Thymus (tissue), 11 donors: ENCODE measurements at regions not wholly inside any gene's neighbourhood (a gene's known extent, or its start where the extent isn't known, plus 50 kb on each side); places are given as distances from the start of the nearest gene placed in this dataset.

Experiments
- DNase-seq, 9 donors: peaks; one replicate each; pipeline ENCODE4 v3.0.0-alpha.2; 2013; ENCODE audit warnings: low spot score in 9 of 9, low read depth in 6 of 9, missing footprints in 1 of 9
- H3K27ac ChIP-seq, 2 donors: one replicate each; pipeline ENCODE4 v1.5.1; 2013; ENCODE audit warnings: control low read depth in 1 of 2, low read depth in 1 of 2, low read length in 1 of 2, mild to moderate bottlenecking in 1 of 2, moderate library complexity in 1 of 2
- H3K27me3 ChIP-seq, 2 donors: one replicate each; pipeline ENCODE4 v1.5.1; 2013; ENCODE audit warnings: low read length in 1 of 2; ENCODE audit not compliant: control insufficient read depth in 2 of 2, insufficient read depth in 1 of 2
- H3K36me3 ChIP-seq, 2 donors: one replicate each; pipeline ENCODE4 v1.5.1; 2013; ENCODE audit warnings: low read length in 1 of 2, mild to moderate bottlenecking in 1 of 2, moderate library complexity in 1 of 2; ENCODE audit not compliant: control insufficient read depth in 2 of 2, insufficient read depth in 2 of 2
- H3K4me1 ChIP-seq, 2 donors: one replicate each; pipeline ENCODE4 v1.5.1; 2013; ENCODE audit warnings: low read length in 2 of 2; ENCODE audit not compliant: control insufficient read depth in 2 of 2, insufficient read depth in 2 of 2
- H3K4me3 ChIP-seq, 2 donors: one replicate each; pipeline ENCODE4 v1.5.1; 2013; ENCODE audit warnings: low read length in 2 of 2, control low read depth in 1 of 2, mild to moderate bottlenecking in 1 of 2
- H3K9me3 ChIP-seq, 2 donors: one replicate each; pipeline ENCODE4 v1.5.1; 2013; ENCODE audit warnings: low read length in 1 of 2, mild to moderate bottlenecking in 1 of 2; ENCODE audit not compliant: control insufficient read depth in 2 of 2, insufficient read depth in 1 of 2
- WGBS: extraction: QIAGEN DNeasy Blood & Tissue Kit; methylation state at CpG from one replicate; pipeline ENCODE4 v1.1.7; 2013; 5-methylcytosine and 5-hydroxymethylcytosine counted together
- donor health status: healthy.

GRCh38 chr16:11450136-11450535, 104.9 kb downstream of the RMI2 start:
- Histone ChIP-seq H3K27ac (no peak overlapping the region), H3K4me3 (no peak overlapping the region)
- WGBS = 96% methylated on average over 9 of the region's 9 CpGs

GRCh38 chr16:11452298-11452697, 107.0 kb downstream of the RMI2 start:
- H3K27me3 ChIP-seq = no peaks in the 10 kb centered on the region
- no peaks in the 10 kb centered on the region for H3K36me3 ChIP-seq
- no peaks in the 10 kb centered on the region for H3K9me3 ChIP-seq
- no peak for DNase-seq
- no peak overlapping the region for H3K27ac ChIP-seq
- H3K4me1 ChIP-seq = no peaks in the 10 kb centered on the region
- WGBS = 96% methylated on average over 7 of the region's 7 CpGs
- H3K4me3 ChIP-seq = no peak overlapping the region

More at GRCh38 chr16:11450136-11450535, 104.9 kb downstream of the RMI2 start:
- H3K9me3 ChIP-seq = no peaks in the 10 kb centered on the region
- no peaks in the 10 kb centered on the region for H3K4me1 ChIP-seq
- no peaks in the 10 kb centered on the region for H3K36me3 ChIP-seq
- no peak for DNase-seq
- no peaks in the 10 kb centered on the region for H3K27me3 ChIP-seq

DNA sequence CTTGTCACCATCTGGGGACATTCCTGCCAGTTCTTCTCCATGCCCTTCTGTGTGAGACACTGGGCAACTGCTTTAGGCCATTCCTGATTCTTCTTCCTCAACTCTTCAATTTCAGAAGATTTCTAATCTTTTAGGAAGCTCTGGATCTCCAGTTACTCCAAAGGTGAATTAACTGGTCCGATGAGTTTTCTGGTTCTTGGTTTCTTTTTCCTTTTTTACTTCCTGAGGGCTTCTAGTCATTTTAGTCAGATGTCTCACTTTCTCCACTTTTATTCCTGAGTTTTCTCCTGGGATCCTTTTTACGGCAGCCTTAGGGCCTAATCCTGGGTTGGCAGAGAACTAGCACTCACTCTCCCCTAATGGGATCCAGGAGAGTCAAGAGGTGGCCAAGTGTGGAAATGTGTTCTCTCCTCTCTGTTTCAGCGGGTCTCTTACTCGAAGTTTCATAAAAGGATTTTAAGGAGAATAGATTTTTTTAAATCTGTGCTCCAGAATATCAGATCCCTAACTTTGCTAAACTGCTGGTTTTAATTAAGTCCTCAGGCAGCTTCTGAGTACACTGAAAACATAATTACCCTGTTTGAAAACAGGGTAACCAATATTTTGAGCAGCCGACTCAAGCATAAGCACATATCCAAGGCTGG, 107.6 kb downstream of the RMI2 start:
- H3K36me3 ChIP-seq = no peaks in the 10 kb centered on the region
- DNase-seq = no peak
- no peaks in the 10 kb centered on the region for H3K4me1 ChIP-seq
- no peaks in the 10 kb centered on the region for H3K27me3 ChIP-seq
- 91% methylated on average over 5 of the region's 5 CpGs for WGBS
- no peaks in the 10 kb centered on the region for H3K9me3 ChIP-seq
- no peak overlapping the region for H3K27ac ChIP-seq
- no peak overlapping the region for H3K4me3 ChIP-seq

GRCh38 chr16:11456741-11457140, 111.5 kb downstream of the RMI2 start:
- Histone ChIP-seq H3K4me1 (no peaks in the 10 kb centered on the region), H3K36me3 (no peaks in the 10 kb centered on the region), H3K4me3 (no peak overlapping the region), H3K27me3 (no peaks in the 10 kb centered on the region), H3K27ac (no peak overlapping the region), H3K9me3 (no peaks in the 10 kb centered on the region)
- WGBS = 92% methylated on average over 10 of the region's 10 CpGs
- DNase-seq = no peak

GRCh38 chr16:11459722-11460121, 114.5 kb downstream of the RMI2 start:
- Histone ChIP-seq H3K4me3 (no peak overlapping the region), H3K9me3 (no peaks in the 10 kb centered on the region), H3K27ac (no peak overlapping the region), H3K27me3 (no peaks in the 10 kb centered on the region), H3K4me1 (no peaks in the 10 kb centered on the region), H3K36me3 (no peaks in the 10 kb centered on the region)
- no peak for DNase-seq
- WGBS = 97% methylated on average over 8 of the region's 8 CpGs

DNA sequence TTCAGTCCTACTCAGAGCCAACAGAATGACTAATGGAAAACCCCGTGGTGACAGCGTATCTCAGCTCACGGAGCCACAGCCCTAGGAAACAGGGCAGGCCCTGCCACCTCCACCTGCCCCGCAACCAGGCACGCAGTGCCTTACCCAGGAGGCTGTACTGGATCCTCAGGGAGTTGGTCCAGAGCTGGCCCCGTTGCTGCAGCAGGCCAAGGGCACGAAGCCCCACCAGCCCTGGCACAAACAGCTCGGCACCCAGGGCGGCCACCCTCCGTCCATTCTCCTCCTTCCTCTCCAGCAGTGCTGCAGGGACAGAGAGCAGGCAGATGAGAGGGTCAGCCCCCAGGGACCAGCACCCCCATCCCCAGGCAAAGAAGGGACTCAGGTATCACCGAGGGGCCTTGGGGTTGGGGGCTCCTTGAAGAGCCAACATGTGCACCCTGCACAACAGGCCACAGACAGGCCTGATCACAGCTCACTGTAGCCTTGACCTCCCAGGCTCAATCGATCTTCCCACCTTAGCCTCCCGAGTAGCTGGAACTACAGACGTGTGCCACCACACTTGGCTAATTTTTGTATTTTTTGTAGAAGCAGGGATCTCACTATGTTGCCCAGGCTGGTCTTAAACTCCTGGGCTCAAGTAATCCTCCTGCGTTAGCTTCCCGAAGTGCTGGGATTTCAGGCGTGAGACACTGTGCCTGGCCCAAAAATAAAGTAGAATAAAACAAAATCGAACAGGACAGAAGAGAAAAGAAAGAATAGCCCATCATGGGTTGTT, 115.7 kb downstream of the RMI2 start:
- Histone ChIP-seq H3K27ac (no peak overlapping the region), H3K36me3 (no peaks in the 10 kb centered on the region), H3K4me1 (no peaks in the 10 kb centered on the region), H3K27me3 (no peaks in the 10 kb centered on the region), H3K4me3 (no peak overlapping the region), H3K9me3 (no peaks in the 10 kb centered on the region)
- WGBS = 91% methylated on average over 18 of the region's 18 CpGs
- no peak for DNase-seq

DNA sequence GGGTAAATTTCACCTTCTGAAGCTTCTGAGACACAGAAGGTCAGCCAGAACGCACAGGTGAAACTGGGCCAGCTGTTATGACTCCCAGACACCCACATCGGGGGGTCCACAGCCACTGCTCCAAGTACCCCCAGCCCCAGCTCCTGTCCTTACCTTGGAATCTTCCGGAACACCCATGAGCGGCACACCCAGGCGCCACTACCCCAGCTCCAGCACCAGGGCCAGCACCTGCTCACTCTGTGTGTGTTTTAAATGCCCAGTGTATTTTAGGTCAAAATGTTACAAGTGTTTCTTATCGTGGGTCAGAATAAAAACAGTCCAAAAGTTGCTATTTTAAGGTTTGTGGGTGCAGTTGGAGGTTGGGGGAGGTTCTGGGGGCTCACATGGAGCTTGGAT, 116.3 kb downstream of the RMI2 start:
- Histone ChIP-seq H3K4me3 (no peak overlapping the region), H3K4me1 (no peaks in the 10 kb centered on the region), H3K9me3 (no peaks in the 10 kb centered on the region), H3K27ac (no peak overlapping the region), H3K36me3 (no peaks in the 10 kb centered on the region), H3K27me3 (no peaks in the 10 kb centered on the region)
- WGBS = 95% methylated on average over 6 of the region's 6 CpGs
- DNase-seq = no peak

GRCh38 chr16:11462036-11462435, 116.8 kb downstream of the RMI2 start:
- DNase-seq = no peak

DNA sequence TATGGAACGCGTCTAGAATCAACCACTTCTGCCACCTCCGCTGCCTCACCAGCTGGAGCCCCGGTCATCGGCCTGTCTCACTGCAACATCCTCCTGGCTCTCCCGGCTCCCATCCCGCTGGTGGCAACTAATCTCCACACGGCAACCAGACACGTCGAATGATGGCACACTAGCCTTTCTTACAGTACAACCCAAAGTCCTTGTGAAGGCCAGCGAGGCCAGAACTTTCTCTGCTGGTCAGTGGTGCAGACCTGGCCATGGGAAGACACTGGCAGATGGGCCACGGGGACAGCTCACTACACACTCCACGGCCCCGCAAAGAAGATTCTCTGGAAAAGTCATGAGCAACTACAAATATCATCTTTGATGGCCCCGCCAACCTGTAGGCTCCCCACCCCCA, 117.6 kb downstream of the RMI2 start:
- no peaks in the 10 kb centered on the region for H3K27me3 ChIP-seq
- no peaks in the 10 kb centered on the region for H3K4me1 ChIP-seq
- no peak overlapping the region for H3K27ac ChIP-seq
- H3K4me3 ChIP-seq = no peak overlapping the region
- 97% methylated on average over 15 of the region's 15 CpGs for WGBS
- no peaks in the 10 kb centered on the region for H3K36me3 ChIP-seq
- DNase-seq = no peak
- H3K9me3 ChIP-seq = no peaks in the 10 kb centered on the region

More at GRCh38 chr16:11462036-11462435, 116.8 kb downstream of the RMI2 start:
- no peak overlapping the region for H3K27ac ChIP-seq
- no peak overlapping the region for H3K4me3 ChIP-seq
- H3K9me3 ChIP-seq = no peaks in the 10 kb centered on the region
- 98% methylated on average over 15 of the region's 15 CpGs for WGBS
- H3K36me3 ChIP-seq = no peaks in the 10 kb centered on the region
- H3K4me1 ChIP-seq = no peaks in the 10 kb centered on the region
- no peaks in the 10 kb centered on the region for H3K27me3 ChIP-seq
